GM18505 (cell line): ENCODE measurements at regions not wholly inside any gene's neighbourhood (a gene's known extent, or its start where the extent isn't known, plus 50 kb on each side); places are given as distances from the start of the nearest gene placed in this dataset.

Experiments
- ATAC-seq: cut with Tn5 transposase; IDR thresholded peaks from one replicate; pipeline ENCODE4 v1.9.1; 2021; ENCODE audit not compliant: unreplicated experiment
- POLR2A ChIP-seq: IDR thresholded peaks from 4 replicates; pipeline ENCODE4 v1.6.1; 2011; ENCODE audit warnings: borderline replicate concordance; ENCODE audit not compliant: insufficient read depth, insufficient read length; ENCODE audit errors: extremely low read depth

- no peak for ATAC-seq
- no peak for TF ChIP-seq POLR2A
Measured at GRCh38 chr16:72285324-72285723, 113.4 kb upstream of the PMFBP1 start.

GRCh38 chr16:72284042-72284789 lies 112.3 kb upstream of the PMFBP1 start:
- TF ChIP-seq POLR2A: no peak

GRCh38 chr16:72282362-72282761 lies 110.4 kb upstream of the PMFBP1 start:
- ATAC-seq: no peak

More at GRCh38 chr16:72284042-72284789, 112.3 kb upstream of the PMFBP1 start:
- no peak for ATAC-seq

GRCh38 chr16:72278301-72278700 lies 106.3 kb upstream of the PMFBP1 start:
- no peak for ATAC-seq
- no peak for TF ChIP-seq POLR2A

More at GRCh38 chr16:72282362-72282761, 110.4 kb upstream of the PMFBP1 start:
- no peak for TF ChIP-seq POLR2A

- no peak for TF ChIP-seq POLR2A
- no peak for ATAC-seq
Measured at GRCh38 chr16:72277749-72278148, 105.8 kb upstream of the PMFBP1 start.

- TF ChIP-seq POLR2A: no peak
- no peak for ATAC-seq
Measured at GRCh38 chr16:72271699-72272240, 99.8 kb upstream of the PMFBP1 start.

- TF ChIP-seq POLR2A: no peak
- no peak for ATAC-seq
Measured at GRCh38 chr16:72270531-72270930, 98.6 kb upstream of the PMFBP1 start.

- ATAC-seq: no peak
- no peak for TF ChIP-seq POLR2A
Measured at GRCh38 chr16:72266836-72267235, 94.9 kb upstream of the PMFBP1 start.

- no peak for TF ChIP-seq POLR2A
- ATAC-seq: no peak
Measured at GRCh38 chr16:72264771-72265170, 92.8 kb upstream of the PMFBP1 start.

- ATAC-seq: no peak
- no peak for TF ChIP-seq POLR2A
Measured at GRCh38 chr16:72262711-72263110, 90.8 kb upstream of the PMFBP1 start.

- TF ChIP-seq POLR2A: no peak
- no peak for ATAC-seq
Measured at GRCh38 chr16:72261127-72261526, 89.2 kb upstream of the PMFBP1 start.

- ATAC-seq: no peak
- no peak for TF ChIP-seq POLR2A
Measured at GRCh38 chr16:72256398-72257066, 84.6 kb upstream of the PMFBP1 start.

GRCh38 chr16:72255786-72256185 lies 83.8 kb upstream of the PMFBP1 start:
- no peak for ATAC-seq

GRCh38 chr16:72247821-72248253 lies 75.9 kb upstream of the PMFBP1 start:
- no peak for TF ChIP-seq POLR2A
- no peak for ATAC-seq

More at GRCh38 chr16:72255786-72256185, 83.8 kb upstream of the PMFBP1 start:
- TF ChIP-seq POLR2A: no peak
